ENCODE measurements at regions not wholly inside any gene's neighbourhood (a gene's known extent, or its start where the extent isn't known, plus 50 kb on each side); places are given as distances from the start of the nearest gene placed in this dataset.

- Histone ChIP-seq H3K4me2 (ENCODE audit: low read depth, low read length) (no peak overlapping the region), H4K20me1 (ENCODE audit: insufficient read depth, low read length) (no peaks in the 10 kb centered on the region), H3K9me3 (replicated peaks; ENCODE audit: insufficient read depth, low read length) (no peaks in the 10 kb centered on the region), H3K79me2 (ENCODE audit: low read length) (no peaks in the 10 kb centered on the region), H3K27ac (ENCODE audit: low read length) (no peak overlapping the region), H3K4me3 (ENCODE audit: low read length) (no peak overlapping the region), H3K9ac (ENCODE audit: low read length) (no peak overlapping the region), H3K27me3 (replicated peaks; ENCODE audit: insufficient read depth, low read length) (no peaks in the 10 kb centered on the region), H3F3A (ENCODE audit: insufficient read depth, low read length) (no peaks in the 10 kb centered on the region), H3K4me1 (ENCODE audit: low read length) (no peaks in the 10 kb centered on the region), H3K36me3 (replicated peaks; ENCODE audit: insufficient read depth, low read length) (no peaks in the 10 kb centered on the region), H3K9me2 (replicated peaks; ENCODE audit: insufficient read depth, low read length) (no peaks in the 10 kb centered on the region), H2AFZ (ENCODE audit: low read length) (no peak overlapping the region)
- TF ChIP-seq CTCF (IDR thresholded peaks at IDR 0.05; ENCODE audit: low read length) (no peak), EZH2phosphoT487 (IDR thresholded peaks at IDR 0.05; ENCODE audit: low read length) (no peak), EZH2 (optimal IDR thresholded peaks at IDR 0.05; ENCODE audit: low read depth, low read length) (no peak)
- DNase-seq, result no peak
Observed at GRCh38 chr9:18075253-18075952, 398.6 kb upstream of the ADAMTSL1 start.

- no peaks in the 10 kb centered on the region for H4K20me1 ChIP-seq (ENCODE audit: insufficient read depth, low read length)
- H3K27me3 ChIP-seq (replicated peaks; ENCODE audit: insufficient read depth, low read length), result no peaks in the 10 kb centered on the region
- H3K79me2 ChIP-seq (ENCODE audit: low read length), result no peaks in the 10 kb centered on the region
- no peaks in the 10 kb centered on the region for H3F3A ChIP-seq (ENCODE audit: insufficient read depth, low read length)
- no peaks in the 10 kb centered on the region for H3K36me3 ChIP-seq (replicated peaks; ENCODE audit: insufficient read depth, low read length)
- H2AFZ ChIP-seq (ENCODE audit: low read length), result no peak overlapping the region
- no peak for DNase-seq
- no peak overlapping the region for H3K27ac ChIP-seq (ENCODE audit: low read length)
- H3K4me1 ChIP-seq (ENCODE audit: low read length), result no peaks in the 10 kb centered on the region
- TF ChIP-seq CTCF (IDR thresholded peaks at IDR 0.05; ENCODE audit: low read length), result no peak
- TF ChIP-seq EZH2 (optimal IDR thresholded peaks at IDR 0.05; ENCODE audit: low read depth, low read length), result no peak
- no peak for TF ChIP-seq EZH2phosphoT487 (IDR thresholded peaks at IDR 0.05; ENCODE audit: low read length)
- no peaks in the 10 kb centered on the region for H3K9me3 ChIP-seq (replicated peaks; ENCODE audit: insufficient read depth, low read length)
- H3K9ac ChIP-seq (ENCODE audit: low read length), result no peak overlapping the region
- H3K9me2 ChIP-seq (replicated peaks; ENCODE audit: insufficient read depth, low read length), result no peaks in the 10 kb centered on the region
- H3K4me2 ChIP-seq (ENCODE audit: low read depth, low read length), result no peak overlapping the region
- H3K4me3 ChIP-seq (ENCODE audit: low read length), result no peak overlapping the region
Observed at GRCh38 chr9:18077941-18078678, 395.8 kb upstream of the ADAMTSL1 start.

- Histone ChIP-seq H3K27me3 (replicated peaks; ENCODE audit: insufficient read depth, low read length) (no peaks in the 10 kb centered on the region), H3K36me3 (replicated peaks; ENCODE audit: insufficient read depth, low read length) (no peaks in the 10 kb centered on the region), H3K9ac (ENCODE audit: low read length) (no peak overlapping the region), H4K20me1 (ENCODE audit: insufficient read depth, low read length) (no peaks in the 10 kb centered on the region), H3K9me2 (replicated peaks; ENCODE audit: insufficient read depth, low read length) (no peaks in the 10 kb centered on the region), H3K79me2 (ENCODE audit: low read length) (no peaks in the 10 kb centered on the region), H3K9me3 (replicated peaks; ENCODE audit: insufficient read depth, low read length) (no peaks in the 10 kb centered on the region), H3F3A (ENCODE audit: insufficient read depth, low read length) (no peaks in the 10 kb centered on the region), H3K27ac (ENCODE audit: low read length) (no peak overlapping the region), H3K4me1 (ENCODE audit: low read length) (no peaks in the 10 kb centered on the region), H2AFZ (ENCODE audit: low read length) (no peak overlapping the region), H3K4me2 (ENCODE audit: low read depth, low read length) (no peak overlapping the region), H3K4me3 (ENCODE audit: low read length) (no peak overlapping the region)
- no peak for DNase-seq
- no peak for TF ChIP-seq EZH2phosphoT487 (IDR thresholded peaks at IDR 0.05; ENCODE audit: low read length)
- TF ChIP-seq EZH2 (optimal IDR thresholded peaks at IDR 0.05; ENCODE audit: low read depth, low read length), result no peak
- TF ChIP-seq CTCF (IDR thresholded peaks at IDR 0.05; ENCODE audit: low read length), result no peak
Observed at GRCh38 chr9:18092138-18092537, 381.8 kb upstream of the ADAMTSL1 start.

Measured in MM.1S (cell line).